Ovary (tissue), 3 donors: ENCODE measurements at regions not wholly inside any gene's neighbourhood (a gene's known extent, or its start where the extent isn't known, plus 50 kb on each side); places are given as distances from the start of the nearest gene placed in this dataset.

Experiments
- EP300 ChIP-seq: sonication (generic); formaldehyde crosslinking; IDR thresholded peaks from one replicate; pipeline ENCODE4 v1.6.1; 2017; ENCODE audit warnings: antibody characterized with exemption
- TF ChIP-seq, protein P1 (sequence below), 3 donors: fragments of 450-650 bp in 2 of 3; fragments of 200-600 bp in 1 of 3; IDR thresholded peaks; one replicate each; pipeline versions ENCODE4 v1.5.1 to v1.8.0; 2016 to 2022; ENCODE audit warnings: antibody characterized with exemption in 3 of 3, mild to moderate bottlenecking in 1 of 3
- donor health status: DM: no; HTN: no; CAD: no.

- TF ChIP-seq, protein P1, sequence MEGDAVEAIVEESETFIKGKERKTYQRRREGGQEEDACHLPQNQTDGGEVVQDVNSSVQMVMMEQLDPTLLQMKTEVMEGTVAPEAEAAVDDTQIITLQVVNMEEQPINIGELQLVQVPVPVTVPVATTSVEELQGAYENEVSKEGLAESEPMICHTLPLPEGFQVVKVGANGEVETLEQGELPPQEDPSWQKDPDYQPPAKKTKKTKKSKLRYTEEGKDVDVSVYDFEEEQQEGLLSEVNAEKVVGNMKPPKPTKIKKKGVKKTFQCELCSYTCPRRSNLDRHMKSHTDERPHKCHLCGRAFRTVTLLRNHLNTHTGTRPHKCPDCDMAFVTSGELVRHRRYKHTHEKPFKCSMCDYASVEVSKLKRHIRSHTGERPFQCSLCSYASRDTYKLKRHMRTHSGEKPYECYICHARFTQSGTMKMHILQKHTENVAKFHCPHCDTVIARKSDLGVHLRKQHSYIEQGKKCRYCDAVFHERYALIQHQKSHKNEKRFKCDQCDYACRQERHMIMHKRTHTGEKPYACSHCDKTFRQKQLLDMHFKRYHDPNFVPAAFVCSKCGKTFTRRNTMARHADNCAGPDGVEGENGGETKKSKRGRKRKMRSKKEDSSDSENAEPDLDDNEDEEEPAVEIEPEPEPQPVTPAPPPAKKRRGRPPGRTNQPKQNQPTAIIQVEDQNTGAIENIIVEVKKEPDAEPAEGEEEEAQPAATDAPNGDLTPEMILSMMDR (IDR thresholded peaks at IDR 0.05): no peak
- TF ChIP-seq EP300: no peak
Measured at GRCh38 chr9:38284588-38285051, 107.9 kb upstream of the ALDH1B1 start.
